Naive thymus-derived CD8-positive, alpha-beta T cell (primary cell): ENCODE measurements at regions not wholly inside any gene's neighbourhood (a gene's known extent, or its start where the extent isn't known, plus 50 kb on each side); places are given as distances from the start of the nearest gene placed in this dataset.
"Not testable (repeated sequence)": the region's sequence is repeated elsewhere in the genome, so short reads cannot be mapped to it uniquely, and the experiment has no call there.

Experiments
- ATAC-seq, 2 donors: fragments of 150-1000 bp; cut with Tn5 transposase in 1 of 2; sonication (Bioruptor Pico), chemical (Tn5 transposase) in 1 of 2; 1 replicate in 1 of 2; 2 replicates in 1 of 2; pipeline ENCODE4 v1.10.0; 2021; ENCODE audit warnings: mild to moderate bottlenecking in 2 of 2, moderate library complexity in 2 of 2
- POLR2A ChIA-PET: fragments of 350-600 bp; sonication (Branson Sonifier 250); formaldehyde crosslinking; loops from one replicate; lab custom pipeline; 2021; ENCODE audit warnings: antibody characterized with exemption; lab: Charles Lee
- DNase-seq, 10 donors: peaks; one replicate each; pipeline versions ENCODE4 v3.0.0 to v3.0.0-alpha.2; 2020 to 2022
- H3K27ac Mint-ChIP-seq, 10 donors: one replicate each; pipeline ENCODE4 v1.8.0; 2020 to 2022; ENCODE audit warnings: mild to moderate bottlenecking in 10 of 10, mixed read lengths in 10 of 10, moderate library complexity in 4 of 10, inconsistent platforms in 1 of 10
- H3K27me3 Mint-ChIP-seq, 5 donors: one replicate each; pipeline ENCODE4 v1.8.0; 2021 to 2022; ENCODE audit warnings: mixed read lengths in 5 of 5
- H3K36me3 Mint-ChIP-seq, 3 donors: one replicate each; pipeline ENCODE4 v1.8.0; 2020 to 2022; ENCODE audit warnings: mixed read lengths in 3 of 3, mild to moderate bottlenecking in 2 of 3, inconsistent platforms in 1 of 3
- H3K4me1 Mint-ChIP-seq, 4 donors: one replicate each; pipeline ENCODE4 v1.8.0; 2021 to 2022; ENCODE audit warnings: mixed read lengths in 4 of 4
- H3K4me3 Mint-ChIP-seq, 10 donors: one replicate each; pipeline ENCODE4 v1.8.0; 2020 to 2022; ENCODE audit warnings: mild to moderate bottlenecking in 10 of 10, mixed read lengths in 10 of 10, moderate library complexity in 6 of 10, inconsistent platforms in 1 of 10
- H3K9me3 Mint-ChIP-seq, 9 donors: one replicate each; pipeline ENCODE4 v1.8.0; 2020 to 2022; ENCODE audit warnings: mixed read lengths in 9 of 9, mild to moderate bottlenecking in 3 of 9, inconsistent platforms in 1 of 9, moderate library complexity in 1 of 9

DNA sequence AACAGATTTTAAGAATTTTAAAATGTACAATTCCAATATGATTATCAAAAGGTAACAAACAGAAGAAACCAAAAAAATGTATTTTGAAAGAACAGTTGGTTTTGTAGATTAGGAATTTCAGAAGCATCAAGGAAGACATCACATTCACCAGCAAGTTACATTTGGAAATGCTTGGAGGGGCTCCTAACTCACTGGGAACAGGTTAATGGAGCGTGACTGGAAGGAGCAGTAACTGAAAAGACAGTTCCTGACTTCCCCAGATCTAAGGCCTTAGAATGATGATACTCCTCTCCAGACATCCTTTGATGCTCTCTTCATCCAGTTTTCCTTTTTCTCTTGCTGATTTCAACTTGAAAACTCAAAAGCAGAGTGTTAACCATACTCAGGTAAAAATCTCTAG is 220.0 kb upstream of the EGLN3 start:
- no peak overlapping the region for H3K4me3 Mint-ChIP-seq
- ATAC-seq (no peak), DNase-seq (no peak)
- no peaks in the 10 kb centered on the region for H3K4me1 Mint-ChIP-seq
- no peak overlapping the region for H3K27ac Mint-ChIP-seq
- peaks cover 0 to 5% (median 0%) of the 10 kb centered on the region in 5 donors for H3K27me3 Mint-ChIP-seq
- no peaks in the 10 kb centered on the region for H3K36me3 Mint-ChIP-seq
- no peaks in the 10 kb centered on the region for H3K9me3 Mint-ChIP-seq
- POLR2A ChIA-PET = no interaction called here

DNA sequence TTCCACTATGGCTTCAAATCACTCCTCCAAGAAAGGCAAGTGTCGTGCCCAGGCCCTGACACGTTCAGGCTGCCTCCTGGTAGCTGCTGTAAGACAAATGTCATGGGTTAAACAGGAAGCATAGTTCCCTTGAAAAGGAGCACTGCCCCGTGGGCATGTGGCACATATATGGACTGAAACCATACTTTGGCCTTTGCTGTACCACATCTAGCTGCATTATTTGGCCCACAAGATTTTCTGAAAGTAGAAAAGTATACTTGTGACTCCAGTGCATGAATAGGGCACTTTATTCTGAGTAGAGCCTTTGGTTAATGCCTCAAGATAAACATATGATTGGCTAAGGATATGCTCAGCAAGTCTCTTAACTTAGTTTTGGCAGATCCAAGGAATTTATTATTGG is 218.7 kb upstream of the EGLN3 start:
- H3K4me3 Mint-ChIP-seq = no peak overlapping the region
- POLR2A ChIA-PET = no interaction called here
- ATAC-seq (no peak), DNase-seq (no peak)
- H3K36me3 Mint-ChIP-seq = no peaks in the 10 kb centered on the region
- peaks cover 0 to 5% (median 2%) of the 10 kb centered on the region in 5 donors for H3K27me3 Mint-ChIP-seq
- no peak overlapping the region for H3K27ac Mint-ChIP-seq
- no peaks in the 10 kb centered on the region for H3K4me1 Mint-ChIP-seq
- H3K9me3 Mint-ChIP-seq = no peaks in the 10 kb centered on the region

DNA sequence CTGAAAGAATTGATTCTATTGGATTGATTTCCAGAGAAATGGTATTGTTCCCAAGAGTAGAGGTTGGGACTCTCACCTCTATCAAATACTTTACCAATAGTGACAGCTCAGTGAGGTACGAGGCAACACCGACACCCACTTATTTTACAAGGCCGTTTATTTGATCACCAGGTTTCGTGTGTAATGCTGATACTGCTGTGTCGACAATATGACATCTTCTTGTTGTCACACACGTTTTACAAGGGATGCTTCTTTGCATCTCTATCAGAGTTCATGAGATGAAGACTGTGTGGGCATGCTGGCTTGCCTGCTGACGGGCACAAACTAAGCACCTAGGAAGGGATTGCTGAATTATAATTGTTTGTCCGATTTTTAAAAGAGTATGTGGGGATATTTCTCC is 217.8 kb upstream of the EGLN3 start:
- H3K36me3 Mint-ChIP-seq = no peaks in the 10 kb centered on the region

DNA sequence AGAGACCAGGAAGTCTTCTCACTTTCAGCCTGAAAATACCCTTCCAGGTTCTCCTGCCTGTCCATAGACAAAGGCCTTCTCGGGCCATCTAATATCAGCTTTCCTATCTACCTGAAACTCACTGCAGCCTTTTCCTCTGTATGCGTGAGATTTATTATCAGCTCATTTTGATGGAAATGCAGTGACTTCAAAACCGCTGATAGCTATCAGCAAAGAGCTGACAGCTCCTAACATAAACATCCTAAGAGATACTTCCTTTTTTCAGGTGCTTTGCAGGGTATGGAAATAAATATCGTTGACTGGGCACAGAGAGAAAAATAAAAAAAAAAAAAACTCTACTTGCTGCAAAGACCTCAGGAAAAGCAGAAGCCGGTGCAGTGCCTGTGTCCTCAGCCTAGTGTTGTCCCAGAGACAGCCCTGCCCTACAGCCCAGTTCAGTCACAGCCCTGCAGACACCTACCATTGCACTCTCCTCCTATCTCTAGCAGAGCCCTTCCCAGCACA is 215.0 kb upstream of the EGLN3 start:
- H3K36me3 Mint-ChIP-seq = no peaks in the 10 kb centered on the region
- H3K27ac Mint-ChIP-seq = no peak overlapping the region
- no peak for DNase-seq
- no peak for ATAC-seq
- H3K27me3 Mint-ChIP-seq = peaks cover 0 to 5% (median 3%) of the 10 kb centered on the region in 5 donors
- POLR2A ChIA-PET = no interaction called here
- peaks cover 0 to 6% (median 2%) of the 10 kb centered on the region in 4 donors for H3K4me1 Mint-ChIP-seq
- no peaks in the 10 kb centered on the region for H3K9me3 Mint-ChIP-seq
- no peak overlapping the region for H3K4me3 Mint-ChIP-seq

More for the DNA sequence above, 217.8 kb upstream of the EGLN3 start:
- H3K27ac Mint-ChIP-seq = no peak overlapping the region
- DNase-seq (no peak), ATAC-seq (no peak)
- peaks cover 0 to 5% (median 1%) of the 10 kb centered on the region in 5 donors for H3K27me3 Mint-ChIP-seq
- H3K9me3 Mint-ChIP-seq = no peaks in the 10 kb centered on the region
- H3K4me3 Mint-ChIP-seq = no peak overlapping the region
- no peaks in the 10 kb centered on the region for H3K4me1 Mint-ChIP-seq
- POLR2A ChIA-PET = no interaction called here

DNA sequence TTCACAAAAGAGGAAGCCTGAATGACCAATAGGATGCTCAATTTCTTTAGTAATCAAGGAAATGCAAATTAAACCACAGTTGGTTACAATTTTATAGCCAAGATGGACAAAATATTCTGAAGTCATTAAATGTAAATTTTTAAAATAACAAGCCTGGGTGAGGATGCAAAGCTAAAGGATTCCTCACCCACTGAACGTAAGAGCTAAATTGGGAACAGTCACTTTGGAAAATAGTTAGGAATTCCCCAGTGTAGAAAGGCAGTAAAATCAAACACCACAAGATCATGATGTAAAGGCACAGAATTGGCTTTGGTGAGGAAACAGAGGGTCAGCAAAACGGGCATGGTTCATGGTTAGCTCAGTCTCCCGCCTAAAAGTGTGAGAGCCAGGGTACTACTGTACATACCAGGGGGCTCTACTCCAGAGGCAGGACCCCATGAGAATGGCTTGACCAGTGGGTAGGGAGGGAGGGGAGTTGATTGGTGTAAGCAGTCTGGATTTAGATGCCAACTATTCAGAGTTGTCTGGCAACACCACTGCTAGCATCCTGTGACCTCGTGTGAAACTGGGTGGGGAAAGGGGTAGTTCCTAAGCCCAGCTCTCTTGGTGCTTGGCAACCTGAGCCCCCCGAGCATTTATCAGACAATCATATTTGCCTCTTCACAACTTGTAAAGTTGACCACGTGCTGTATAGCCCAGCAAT is 213.4 kb upstream of the EGLN3 start:
- H3K27ac Mint-ChIP-seq = no peak overlapping the region
- H3K4me1 Mint-ChIP-seq = peaks cover 0 to 6% (median 2%) of the 10 kb centered on the region in 4 donors
- no peak for DNase-seq
- no peak overlapping the region for H3K4me3 Mint-ChIP-seq
- H3K27me3 Mint-ChIP-seq = peaks cover 0 to 5% (median 2%) of the 10 kb centered on the region in 5 donors
- no peaks in the 10 kb centered on the region for H3K36me3 Mint-ChIP-seq
- H3K9me3 Mint-ChIP-seq = no peaks in the 10 kb centered on the region
- no peak for ATAC-seq
- POLR2A ChIA-PET = no interaction called here

DNA sequence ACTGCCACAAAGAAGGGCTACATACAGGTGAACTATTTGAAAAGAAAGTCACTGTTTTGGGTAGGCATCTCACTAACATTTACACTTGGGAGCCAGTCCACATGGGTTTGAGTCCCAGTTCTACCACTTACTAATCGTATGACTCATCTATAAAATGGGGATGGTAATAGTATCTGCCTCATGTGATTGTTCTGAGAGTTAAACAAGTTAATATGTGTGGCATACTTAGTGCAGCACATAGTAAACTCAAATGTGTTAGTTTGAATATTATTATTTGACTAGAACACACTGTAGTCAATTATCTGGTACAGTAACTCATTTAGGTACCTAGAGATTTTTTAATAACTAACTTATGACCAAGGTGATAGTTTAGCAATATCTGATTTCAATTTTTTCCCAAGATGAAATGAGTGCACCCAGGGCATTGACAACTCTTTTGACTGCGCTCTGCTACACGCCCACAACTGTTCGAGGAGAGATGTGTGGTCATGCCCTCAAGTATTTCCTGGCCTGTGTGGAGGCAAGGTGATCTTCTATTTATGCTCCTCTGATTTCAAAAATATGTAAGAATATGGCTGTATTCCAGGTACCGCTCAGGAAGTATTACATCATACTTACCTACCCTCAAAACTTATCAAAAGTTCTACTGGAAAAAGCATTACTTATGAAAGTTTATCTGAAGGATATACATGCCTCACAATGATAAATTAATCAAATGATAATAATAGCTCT is 210.6 kb upstream of the EGLN3 start:
- POLR2A ChIA-PET = no interaction called here

DNA sequence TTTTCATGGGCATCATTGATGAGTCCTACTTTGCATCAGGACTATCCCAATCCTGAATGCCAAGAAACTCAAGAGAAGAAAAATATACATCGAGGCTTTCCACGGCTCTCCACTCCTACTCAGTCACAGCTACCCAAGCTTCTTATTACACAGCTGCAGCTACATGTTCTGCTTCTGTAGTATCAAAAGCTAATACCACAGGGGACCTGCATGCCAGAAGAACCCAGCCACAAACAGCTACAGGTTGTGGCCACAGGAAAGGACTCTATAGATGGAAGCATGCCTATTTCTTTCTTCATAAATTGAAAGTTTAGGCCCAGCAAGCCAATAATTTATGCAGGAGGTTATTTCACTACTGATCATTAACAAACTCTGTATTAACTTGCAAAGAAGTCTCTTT is 209.7 kb upstream of the EGLN3 start:
- DNase-seq (no peak), ATAC-seq (no peak)
- POLR2A ChIA-PET = no interaction called here
- Mint-ChIP-seq H3K4me3 (no peak overlapping the region), H3K27ac (no peak overlapping the region), H3K9me3 (no peaks in the 10 kb centered on the region), H3K4me1 (peaks cover 0 to 6% (median 2%) of the 10 kb centered on the region in 4 donors), H3K36me3 (no peaks in the 10 kb centered on the region), H3K27me3 (peaks cover 0 to 4% (median 2%) of the 10 kb centered on the region in 5 donors)

More for the DNA sequence above, 210.6 kb upstream of the EGLN3 start:
- Mint-ChIP-seq H3K4me3 (no peak overlapping the region), H3K9me3 (no peaks in the 10 kb centered on the region), H3K36me3 (no peaks in the 10 kb centered on the region), H3K27me3 (peaks cover 0 to 5% (median 4%) of the 10 kb centered on the region in 5 donors), H3K27ac (no peak overlapping the region), H3K4me1 (peaks cover 0 to 6% (median 2%) of the 10 kb centered on the region in 4 donors)
- no peak for DNase-seq
- ATAC-seq = no peak

DNA sequence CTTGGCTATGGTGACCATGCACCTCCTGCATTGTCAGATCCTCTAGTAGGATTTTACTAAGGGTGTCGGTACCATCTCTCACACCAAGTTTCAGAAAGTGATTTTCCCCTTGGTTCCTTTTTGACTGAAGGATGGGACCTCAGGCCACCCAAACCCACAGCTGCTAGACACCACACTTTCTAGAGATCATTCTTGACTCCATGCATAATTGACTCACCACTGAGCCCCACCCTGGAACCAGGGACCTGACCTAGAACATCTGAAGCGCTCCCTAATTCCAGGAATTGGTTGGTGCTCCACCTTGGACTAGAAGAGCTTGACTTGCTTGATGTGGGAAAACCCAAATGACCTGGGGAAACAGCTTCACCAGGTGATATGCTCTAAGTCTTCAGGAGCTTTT is 206.8 kb upstream of the EGLN3 start:
- peaks cover 0 to 6% (median 2%) of the 10 kb centered on the region in 4 donors for H3K4me1 Mint-ChIP-seq
- peaks cover 0 to 4% (median 0%) of the 10 kb centered on the region in 5 donors for H3K27me3 Mint-ChIP-seq
- H3K36me3 Mint-ChIP-seq = no peaks in the 10 kb centered on the region
- H3K27ac Mint-ChIP-seq = no peak overlapping the region
- no peak for ATAC-seq
- H3K4me3 Mint-ChIP-seq = no peak overlapping the region
- POLR2A ChIA-PET = no interaction called here
- no peak for DNase-seq
- H3K9me3 Mint-ChIP-seq = peaks cover 0 to 3% (median 0%) of the 10 kb centered on the region in 9 donors

DNA sequence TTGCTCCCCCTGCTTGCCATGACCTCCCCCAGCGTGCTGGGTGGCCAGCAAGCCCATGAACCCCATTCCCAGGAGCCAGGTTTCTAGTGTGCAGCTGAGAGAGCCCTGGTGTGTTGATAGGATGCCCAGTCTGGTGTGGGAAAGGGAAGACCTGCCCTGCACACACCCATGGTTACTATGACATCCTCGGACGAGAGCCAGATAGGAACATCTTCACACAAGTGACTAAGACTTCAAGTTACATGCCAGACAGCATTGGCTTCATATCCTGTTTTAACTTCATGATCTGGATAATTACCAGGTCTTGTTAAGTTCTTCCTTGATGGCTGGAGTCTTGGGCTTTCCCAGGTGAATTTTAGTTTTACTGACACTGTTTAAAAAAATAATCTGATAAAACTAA is 196.6 kb upstream of the EGLN3 start:
- Mint-ChIP-seq H3K36me3 (peaks cover 0 to 8% (median 3%) of the 10 kb centered on the region in 3 donors), H3K4me1 (no peaks in the 10 kb centered on the region), H3K27me3 (peaks cover 3 to 10% (median 9%) of the 10 kb centered on the region in 5 donors), H3K27ac (no peak overlapping the region), H3K9me3 (peaks cover 4 to 32% (median 13%) of the 10 kb centered on the region in 9 donors), H3K4me3 (no peak overlapping the region)
- DNase-seq (no peak), ATAC-seq (no peak)
- POLR2A ChIA-PET = no interaction called here

DNA sequence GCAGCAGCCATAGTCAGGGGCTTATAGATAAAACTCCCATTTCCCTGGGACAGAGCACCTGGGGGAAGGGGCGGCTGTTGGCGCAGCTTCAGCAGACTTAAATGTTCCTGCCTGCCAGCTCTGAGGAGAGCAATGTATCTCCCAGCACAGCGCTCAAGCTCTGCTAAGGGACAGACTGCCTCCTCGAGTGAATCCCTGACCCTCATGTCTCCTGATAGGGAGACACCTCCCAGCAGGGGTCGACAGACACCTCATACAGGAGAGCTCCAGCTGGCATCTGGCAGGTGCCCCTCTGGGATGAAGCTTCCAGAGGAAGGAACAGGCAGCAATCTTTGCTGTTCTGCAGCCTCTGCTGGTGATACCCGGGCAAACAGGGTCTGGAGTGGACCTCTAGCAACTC is 189.3 kb upstream of the EGLN3 start:
- POLR2A ChIA-PET, ATAC-seq, H3K4me3 Mint-ChIP-seq, DNase-seq, H3K4me1 Mint-ChIP-seq, H3K27me3 Mint-ChIP-seq, H3K27ac Mint-ChIP-seq: not testable (repeated sequence)
- H3K9me3 Mint-ChIP-seq = peaks cover 10 to 48% (median 20%) of the 10 kb centered on the region in 9 donors
- peaks cover 0 to 12% (median 3%) of the 10 kb centered on the region in 3 donors for H3K36me3 Mint-ChIP-seq

DNA sequence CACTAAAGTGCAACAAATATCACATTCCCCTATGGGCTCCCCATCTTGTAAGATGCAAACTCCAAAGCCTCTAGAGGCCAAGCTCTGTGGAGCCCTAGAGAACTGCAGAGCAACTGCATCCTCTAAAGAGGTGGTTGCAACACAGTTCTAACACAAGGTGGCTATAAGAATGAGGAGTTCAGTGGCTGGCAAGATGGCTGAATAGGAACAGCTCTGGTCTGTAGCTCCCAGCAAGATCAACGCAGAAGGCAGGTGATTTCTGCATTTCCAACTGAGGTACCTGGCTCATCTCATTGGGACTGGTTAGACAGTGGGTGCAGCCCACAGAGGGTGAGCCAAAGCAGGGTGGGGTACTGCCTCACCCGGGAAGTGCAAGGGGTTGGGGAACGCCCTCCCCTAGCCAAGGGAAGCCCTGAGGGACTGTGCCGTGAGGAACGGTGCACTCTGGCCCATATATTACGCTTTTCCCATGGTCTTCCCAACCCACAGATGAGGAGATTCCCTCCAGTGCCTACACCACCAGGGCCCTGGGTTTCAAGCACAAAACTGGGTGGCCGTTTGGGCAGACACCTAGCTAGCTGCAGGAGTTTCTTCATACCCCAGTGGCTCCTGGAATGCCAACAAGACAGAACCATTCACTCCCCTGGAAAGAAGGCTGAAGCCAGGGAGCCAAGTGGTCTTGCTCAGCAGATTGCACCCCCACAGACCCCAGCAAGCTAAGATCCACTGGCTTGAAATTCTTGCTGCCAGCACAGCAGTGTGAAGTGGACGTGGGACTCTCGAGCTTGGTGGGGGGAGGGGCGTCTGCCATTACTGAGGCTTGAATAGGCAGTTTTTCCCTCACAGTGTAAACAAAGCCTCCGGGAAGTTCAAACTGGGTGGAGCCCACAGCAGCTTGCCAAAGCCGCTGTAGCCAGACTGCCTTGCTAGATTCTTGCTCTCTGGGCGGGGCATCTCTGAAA is 188.6 kb upstream of the EGLN3 start:
- H3K36me3 Mint-ChIP-seq = peaks cover 0 to 12% (median 3%) of the 10 kb centered on the region in 3 donors
- H3K4me3 Mint-ChIP-seq, H3K27ac Mint-ChIP-seq, POLR2A ChIA-PET, H3K27me3 Mint-ChIP-seq, ATAC-seq, H3K4me1 Mint-ChIP-seq, DNase-seq: not testable (repeated sequence)
- peaks cover 10 to 41% (median 16%) of the 10 kb centered on the region in 9 donors for H3K9me3 Mint-ChIP-seq

DNA sequence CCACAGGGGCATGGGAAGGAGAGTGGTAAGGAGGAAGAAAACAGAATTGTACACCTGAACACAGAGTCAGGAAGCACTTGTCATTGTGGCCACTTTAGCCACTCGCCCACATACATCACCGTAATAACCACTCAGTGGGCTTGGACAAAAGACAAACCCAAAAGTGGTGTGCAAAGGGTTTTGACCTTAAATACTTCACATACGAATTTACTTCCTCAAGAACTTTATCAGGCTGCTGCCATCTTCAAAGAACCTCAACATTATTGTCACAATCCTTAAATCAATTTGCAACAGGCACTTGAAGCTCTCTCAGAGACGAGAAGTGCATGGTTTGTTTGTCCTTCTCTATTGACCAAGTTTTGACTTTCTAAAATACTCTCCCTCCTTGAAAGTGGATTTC is 187.3 kb upstream of the EGLN3 start:
- ATAC-seq = no peak
- Mint-ChIP-seq H3K9me3 (peaks cover 10 to 29% (median 14%) of the 10 kb centered on the region in 9 donors), H3K36me3 (peaks cover 0 to 12% (median 3%) of the 10 kb centered on the region in 3 donors), H3K4me3 (no peak overlapping the region), H3K27me3 (peaks cover 0 to 9% (median 3%) of the 10 kb centered on the region in 5 donors), H3K4me1 (no peaks in the 10 kb centered on the region), H3K27ac (no peak overlapping the region)
- DNase-seq = no peak
- POLR2A ChIA-PET = no interaction called here
